Activated T-cell treated with anti-CD3 and anti-CD28 coated beads for 48 hours (primary cell): ENCODE measurements at regions not wholly inside any gene's neighbourhood (a gene's known extent, or its start where the extent isn't known, plus 50 kb on each side); places are given as distances from the start of the nearest gene placed in this dataset.

Experiments used
- DNase-seq: peaks from one replicate; pipeline ENCODE4 v3.0.0-alpha.2; 2020; ENCODE audit warnings: low read depth

DNA sequence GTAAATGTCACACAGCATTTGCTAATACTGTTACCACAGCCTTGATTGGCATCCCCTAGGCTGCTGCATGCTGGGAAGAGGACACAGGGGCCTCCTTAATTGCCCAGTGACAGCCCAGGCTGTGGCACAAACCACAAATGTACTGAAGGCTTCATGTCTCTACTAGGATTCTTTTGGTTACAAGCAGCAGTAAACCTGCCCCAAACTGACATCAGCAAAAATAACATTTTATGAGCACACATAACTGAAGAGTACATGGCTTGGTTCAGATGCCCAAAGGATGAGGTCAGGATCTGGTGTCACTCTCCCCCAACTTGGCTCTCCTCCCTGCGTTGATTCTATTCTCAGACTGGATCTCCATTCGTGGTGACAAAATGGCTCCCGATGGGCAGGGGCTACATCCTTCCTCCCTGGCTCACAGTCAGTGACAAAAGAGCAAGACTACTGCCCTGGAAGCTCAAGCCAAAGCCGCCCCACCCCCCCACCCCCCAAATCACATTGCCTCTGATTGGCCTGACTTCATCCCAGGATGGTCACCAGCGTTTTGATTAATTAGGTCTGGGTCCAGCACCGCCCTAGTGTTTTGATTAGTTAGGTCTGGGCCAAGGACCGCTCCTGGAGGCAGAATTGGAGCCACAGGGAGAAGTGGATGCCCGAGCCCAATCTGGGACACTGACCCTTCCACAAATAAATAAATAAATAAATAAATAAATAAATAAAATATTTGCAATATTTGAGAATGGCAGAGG lies 180.5 kb upstream of the RBPJ start:
- DNase-seq, result no peak

- no peak for DNase-seq
Measured at GRCh38 chr4:26141051-26141721, 179.6 kb upstream of the RBPJ start.

GRCh38 chr4:26141911-26142638 lies 178.7 kb upstream of the RBPJ start:
- no peak for DNase-seq

- DNase-seq, result no peak
Measured at GRCh38 chr4:26144526-26145155, 176.2 kb upstream of the RBPJ start.

DNA sequence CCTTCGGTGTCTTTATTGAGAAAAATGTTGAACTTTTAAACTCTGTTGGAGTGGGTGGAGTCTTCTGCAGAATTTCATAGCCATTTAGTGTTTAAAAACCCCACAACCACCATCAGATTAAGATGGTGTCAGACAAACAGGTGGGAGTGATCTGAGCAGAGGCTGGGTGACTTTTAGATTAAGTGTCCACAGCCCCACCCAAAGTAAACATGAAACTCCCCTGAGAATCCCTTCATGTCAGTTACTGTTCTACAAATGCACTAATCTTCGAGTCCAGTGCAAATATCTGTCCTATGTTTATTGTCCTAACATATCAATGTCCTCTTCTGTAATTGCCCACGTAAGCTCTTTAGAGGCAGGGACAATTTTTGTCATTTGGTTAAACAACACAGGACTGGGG lies 175.6 kb upstream of the RBPJ start:
- no peak for DNase-seq

- DNase-seq, result no peak
Measured at GRCh38 chr4:26148927-26149326, 171.9 kb upstream of the RBPJ start.

- DNase-seq, result no peak
Measured at GRCh38 chr4:26150948-26151347, 169.9 kb upstream of the RBPJ start.

DNA sequence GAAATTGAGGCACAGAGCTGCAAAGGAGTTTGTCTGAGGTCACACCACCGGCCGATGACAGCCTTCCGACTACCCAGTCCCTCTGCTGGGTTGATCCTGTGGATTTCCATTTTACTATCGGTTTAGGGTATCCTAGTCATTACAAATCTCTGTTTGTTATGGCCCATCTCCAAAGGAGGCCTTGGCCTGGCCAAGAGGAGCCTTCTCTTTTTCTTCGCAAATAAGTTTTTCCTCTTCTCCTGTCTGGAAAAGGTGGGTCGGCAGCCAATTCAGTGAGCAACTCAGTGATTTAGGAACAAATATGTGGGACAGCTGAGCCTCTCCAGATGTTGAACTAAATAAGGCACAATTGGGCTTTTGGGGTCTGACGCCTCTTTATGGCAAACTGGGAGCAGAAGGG lies 169.2 kb upstream of the RBPJ start:
- DNase-seq, result no peak

DNA sequence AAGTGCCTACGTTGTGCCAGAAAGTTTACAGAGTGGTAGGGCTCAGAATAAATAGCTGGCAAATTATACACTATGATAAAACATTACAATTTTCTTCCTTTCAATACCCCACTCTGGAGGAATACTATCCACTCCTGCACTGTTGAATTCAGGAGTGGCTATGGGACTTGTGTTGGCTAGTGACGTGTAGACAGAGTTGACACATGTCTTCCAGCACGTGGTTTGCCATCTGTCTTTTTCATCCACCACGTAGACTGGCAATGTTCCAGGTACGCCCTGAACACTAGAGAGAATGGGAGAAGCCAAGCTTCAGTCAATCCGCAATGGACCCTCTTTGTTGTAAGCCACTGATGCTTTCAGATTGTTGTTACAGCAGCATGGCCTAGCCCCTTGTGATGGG lies 168.8 kb upstream of the RBPJ start:
- no peak for DNase-seq

DNA sequence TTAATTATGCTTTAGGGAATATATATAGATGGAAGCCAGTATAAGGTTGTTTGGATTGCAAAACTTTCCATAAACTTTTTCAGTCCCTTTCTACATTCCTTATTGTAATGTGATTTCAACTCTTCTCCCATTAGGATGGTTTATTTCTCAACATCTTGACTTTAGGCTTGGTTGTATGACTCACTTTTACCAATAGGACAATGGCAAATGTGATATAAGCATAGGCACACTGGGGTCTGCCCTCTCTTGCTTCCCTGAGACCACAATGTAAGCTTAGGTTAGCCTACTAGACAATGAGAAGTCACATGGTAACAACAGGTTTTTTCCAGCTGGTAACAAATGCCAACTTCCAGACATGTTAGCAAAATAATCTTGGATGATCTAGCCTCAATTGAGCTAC lies 163.3 kb upstream of the RBPJ start:
- DNase-seq, result no peak

DNA sequence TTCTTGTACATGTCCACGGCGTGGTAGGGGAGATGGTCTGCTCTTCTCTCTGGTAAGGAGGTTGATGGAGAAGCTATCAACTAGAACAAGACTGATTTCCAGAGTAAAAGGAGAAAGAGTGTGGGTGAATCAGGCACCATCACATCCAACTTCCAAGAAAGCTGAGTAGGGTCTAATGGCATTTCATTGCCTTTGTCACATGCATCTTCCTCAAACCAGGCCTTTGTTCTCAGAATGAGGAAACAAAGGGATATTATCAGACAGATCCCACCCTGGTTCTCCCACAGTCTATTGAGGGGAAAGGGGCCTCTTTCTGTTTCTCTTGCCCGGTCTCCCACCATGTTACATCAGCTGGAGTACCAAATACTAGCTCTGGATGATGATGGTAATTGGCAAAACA lies 160.2 kb upstream of the RBPJ start:
- DNase-seq, result no peak

GRCh38 chr4:26161030-26161824 lies 159.6 kb upstream of the RBPJ start:
- DNase-seq, result no peak

DNA sequence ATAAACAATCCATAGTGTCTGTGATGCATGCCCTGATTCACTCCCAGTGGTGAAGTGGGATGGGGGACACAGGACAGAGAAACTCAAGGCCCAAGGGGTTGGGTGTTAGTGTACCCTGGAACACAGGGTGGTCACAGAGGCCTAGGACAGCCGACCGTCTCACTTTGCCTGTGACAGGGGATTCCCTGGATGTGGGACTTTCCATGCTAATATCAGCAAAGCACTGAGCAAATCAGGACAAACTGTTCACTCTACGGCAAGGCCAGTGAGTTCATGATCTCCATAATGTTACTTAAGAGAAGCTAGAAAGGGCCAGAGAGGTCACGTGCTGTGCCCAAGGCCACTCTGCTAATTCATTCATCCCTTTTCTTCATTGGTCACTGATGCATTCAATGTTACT lies 158.7 kb upstream of the RBPJ start:
- no peak for DNase-seq

- no peak for DNase-seq
Measured at GRCh38 chr4:26163425-26164362, 157.1 kb upstream of the RBPJ start.

- DNase-seq, result no peak
Measured at GRCh38 chr4:26171501-26171900, 149.3 kb upstream of the RBPJ start.

- DNase-seq, result no peak
Measured at GRCh38 chr4:26171941-26172340, 148.9 kb upstream of the RBPJ start.

- no peak for DNase-seq
Measured at GRCh38 chr4:26173619-26174018, 147.2 kb upstream of the RBPJ start.

GRCh38 chr4:26174027-26174426 lies 146.8 kb upstream of the RBPJ start:
- no peak for DNase-seq

DNA sequence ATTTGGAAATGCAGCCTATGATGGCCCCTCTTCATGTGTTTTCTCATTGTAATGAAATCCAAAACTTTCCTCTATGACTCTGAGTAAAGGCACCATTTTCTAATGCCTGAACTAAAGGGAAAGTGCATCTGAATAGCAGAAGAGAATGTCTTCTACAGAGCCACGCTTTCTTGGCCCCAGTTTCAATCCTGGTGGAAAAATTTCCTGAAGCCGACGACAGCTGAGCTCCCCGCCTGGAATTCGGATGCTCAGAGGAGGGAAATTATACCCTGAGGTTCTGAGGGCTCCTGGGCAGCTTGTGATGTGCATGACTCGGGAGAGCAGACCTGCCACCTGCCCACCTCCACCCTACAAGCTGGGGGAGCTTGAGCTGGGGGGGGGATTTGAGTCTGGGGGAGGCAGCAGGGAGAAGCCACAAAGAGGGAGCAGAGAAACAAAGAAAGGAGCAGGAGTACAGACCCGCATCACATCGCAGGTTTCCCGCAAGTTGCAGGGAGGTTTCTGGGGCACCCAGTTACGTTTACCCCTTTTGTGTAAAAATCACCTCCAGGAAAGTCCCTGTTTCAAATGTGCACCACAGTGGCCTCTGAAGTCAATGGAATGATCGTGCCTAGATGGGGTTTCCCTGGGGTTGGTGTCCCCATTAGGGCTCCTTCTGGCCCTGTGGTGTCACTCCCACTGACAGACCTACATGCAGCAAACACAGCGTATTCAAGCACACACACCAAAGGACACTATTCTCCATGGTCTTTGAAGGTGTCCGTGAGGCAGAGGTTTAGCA lies 145.6 kb upstream of the RBPJ start:
- DNase-seq, result no peak

DNA sequence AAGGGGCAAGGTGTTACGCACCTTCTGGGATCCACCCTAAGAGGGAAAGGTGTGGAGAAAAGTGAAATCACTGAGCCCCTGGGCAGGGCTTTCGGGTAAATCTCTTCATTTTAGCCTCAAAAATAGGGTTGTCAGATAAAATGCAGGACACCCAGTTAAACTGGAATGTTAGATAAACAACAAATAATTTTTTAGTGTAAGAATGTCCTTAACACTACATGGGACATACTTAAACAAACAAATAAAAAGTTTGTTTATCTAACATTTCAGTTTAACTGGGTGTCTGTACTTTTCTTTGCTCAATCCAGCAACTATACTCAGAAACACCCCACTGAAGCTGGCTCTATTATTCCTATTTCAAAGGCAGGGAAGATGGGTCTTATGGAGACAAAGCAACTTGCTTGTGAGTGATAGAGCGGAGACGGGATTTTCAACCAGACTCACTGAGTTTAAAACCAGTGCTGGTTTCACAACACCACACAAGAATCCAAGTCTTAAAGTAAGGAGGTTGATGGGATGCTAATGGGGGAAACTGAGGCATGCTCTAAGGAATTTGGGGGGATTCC lies 144.8 kb upstream of the RBPJ start:
- no peak for DNase-seq
